Caco-2 (cell line): ENCODE measurements at regions not wholly inside any gene's neighbourhood (a gene's known extent, or its start where the extent isn't known, plus 50 kb on each side); places are given as distances from the start of the nearest gene placed in this dataset.
"Not testable (repeated sequence)": the region's sequence is repeated elsewhere in the genome, so short reads cannot be mapped to it uniquely, and the experiment has no call there.

Source experiments
- BruUV-seq: library from RNA; stranded (reverse); fragments of 400-500 nt; replicated peaks from 2 replicates; lab custom pipeline; 2021; lab: Mats Ljungman, UMichigan
- CTCF ChIA-PET: fragments of 300-600 bp; sonication (Branson Sonifier 250); formaldehyde crosslinking; loops from one replicate; lab custom pipeline; 2022; ENCODE audit warnings: antibody characterized with exemption; lab: Charles Lee
- POLR2A ChIA-PET: fragments of 300-600 bp; sonication (Branson Sonifier 250); formaldehyde crosslinking; loops from one replicate; lab custom pipeline; 2022; ENCODE audit warnings: antibody characterized with exemption; lab: Charles Lee
- DNase-seq, 2 experiments: peaks; one replicate each; pipeline versions ENCODE4 v3.0.0 to v3.0.0-alpha.2; 2020 to 2022
- H3K27me3 ChIP-seq: replicated peaks from 2 replicates; pipeline ENCODE4 v1.6.0; 2011; ENCODE audit warnings: low read length; ENCODE audit not compliant: control insufficient read depth, insufficient read depth
- H3K36me3 ChIP-seq: 2 replicates; pipeline ENCODE4 v1.5.1; 2011; ENCODE audit warnings: low read length; ENCODE audit not compliant: control insufficient read depth, insufficient read depth
- H3K4me1 ChIP-seq: fragments of 250-450 bp; sonication (Bioruptor Pico); 2 replicates; pipeline ENCODE4 v1.5.1; 2020; ENCODE audit warnings: mild to moderate bottlenecking
- H3K4me3 ChIP-seq: 2 replicates; pipeline ENCODE4 v1.5.1; 2011; ENCODE audit warnings: low read depth, mild to moderate bottlenecking, control low read depth, low read length
- H3K9me3 ChIP-seq: fragments of 250-450 bp; sonication (Bioruptor Pico); 2 replicates; pipeline ENCODE4 v1.5.1; 2020; ENCODE audit warnings: mild to moderate bottlenecking, moderate library complexity
- H3K27ac Mint-ChIP-seq: one replicate; pipeline ENCODE4 v1.8.0; 2022; ENCODE audit warnings: mixed read lengths; ENCODE audit not compliant: unreplicated experiment
- H3K27me3 Mint-ChIP-seq: one replicate; pipeline ENCODE4 v1.8.0; 2022; ENCODE audit warnings: mixed read lengths; ENCODE audit not compliant: insufficient read depth, unreplicated experiment
- H3K36me3 Mint-ChIP-seq: one replicate; pipeline ENCODE4 v1.8.0; 2022; ENCODE audit warnings: mild to moderate bottlenecking, mixed read lengths; ENCODE audit not compliant: insufficient read depth, unreplicated experiment
- H3K4me1 Mint-ChIP-seq: one replicate; pipeline ENCODE4 v1.8.0; 2022; ENCODE audit warnings: low read depth, mixed read lengths; ENCODE audit not compliant: unreplicated experiment
- H3K4me3 Mint-ChIP-seq: one replicate; pipeline ENCODE4 v1.8.0; 2022; ENCODE audit warnings: mild to moderate bottlenecking, moderate library complexity, mixed read lengths; ENCODE audit not compliant: unreplicated experiment
- H3K9me3 Mint-ChIP-seq: one replicate; pipeline ENCODE4 v1.8.0; 2022; ENCODE audit warnings: mixed read lengths; ENCODE audit not compliant: unreplicated experiment
- intact Hi-C: fragments of 100-400 bp; cut with micrococcal nuclease; formaldehyde crosslinking; loops from one replicate; pipeline ENCODE4 v1.10.0; 2022; ENCODE audit not compliant: unreplicated experiment
- TF ChIP-seq, protein P1 (sequence below), 2 experiments: fragments of 200-600 bp in 1 of 2; IDR thresholded peaks; 1 replicate in 1 of 2; 2 replicates in 1 of 2; pipeline versions ENCODE4 v1.5.1 to v1.8.0; 2011 to 2022; ENCODE audit warnings: antibody characterized with exemption in 1 of 2, control low read depth in 1 of 2, inconsistent platforms in 1 of 2, low read depth in 1 of 2, low read length in 1 of 2, mild to moderate bottlenecking in 1 of 2, moderate library complexity in 1 of 2; ENCODE audit not compliant: insufficient read depth in 1 of 2, severe bottlenecking in 1 of 2, unreplicated experiment in 1 of 2

DNA sequence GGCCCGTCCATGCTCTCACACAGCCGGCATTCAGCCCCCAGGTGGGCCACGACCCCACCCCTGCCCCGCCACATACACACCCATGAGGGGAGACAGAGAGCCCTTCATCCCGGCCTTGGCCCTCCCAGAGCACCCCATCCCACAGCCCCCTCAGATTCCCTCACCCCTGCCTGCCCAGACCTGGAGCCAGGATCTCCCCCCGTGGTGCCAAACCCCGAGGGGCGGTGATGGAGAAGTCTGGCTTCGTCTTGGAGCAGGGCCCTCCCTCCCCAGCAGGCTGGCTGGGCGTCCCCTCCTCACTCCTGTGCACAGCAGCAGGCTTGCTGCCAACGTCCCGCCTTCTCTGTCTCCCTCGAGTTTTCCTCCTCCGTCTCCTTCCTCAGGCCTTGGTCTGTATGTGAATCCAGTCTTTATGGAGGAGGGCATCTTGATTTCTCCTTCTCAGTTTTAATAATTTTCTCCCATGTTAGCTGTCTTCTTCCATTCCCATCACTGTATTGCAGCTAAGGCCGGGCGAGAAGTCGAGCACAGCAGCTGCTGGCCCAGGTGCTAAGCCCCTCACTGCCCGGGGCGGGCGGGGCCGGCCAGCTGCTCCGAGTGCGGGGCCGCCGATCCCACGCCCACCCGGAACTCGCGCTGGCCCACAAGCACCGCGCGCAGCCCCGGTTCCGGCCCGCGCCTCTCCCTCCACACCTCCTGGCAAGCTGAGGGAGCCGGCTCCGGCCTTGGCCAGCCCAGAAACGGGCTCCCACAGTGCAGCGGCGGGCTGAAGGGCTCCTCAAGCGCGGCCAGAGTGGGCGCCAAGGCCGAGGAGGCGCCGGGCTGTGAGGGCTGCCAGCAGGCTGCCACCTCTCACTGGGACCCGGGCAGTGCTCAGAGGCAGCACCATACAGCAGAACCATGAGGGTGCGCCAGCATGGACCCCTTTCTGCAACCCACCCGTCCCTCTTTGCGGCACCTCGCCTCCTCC is 183.6 kb downstream of the TBC1D2B start:
- H3K9me3 ChIP-seq, H3K27me3 ChIP-seq, H3K27ac Mint-ChIP-seq, H3K4me1 ChIP-seq, CTCF ChIA-PET, H3K27me3 Mint-ChIP-seq, BruUV-seq, H3K36me3 Mint-ChIP-seq, intact Hi-C loops, H3K36me3 ChIP-seq, DNase-seq, POLR2A ChIA-PET, H3K9me3 Mint-ChIP-seq, H3K4me3 ChIP-seq, H3K4me3 Mint-ChIP-seq, H3K4me1 Mint-ChIP-seq: not testable (repeated sequence)

DNA sequence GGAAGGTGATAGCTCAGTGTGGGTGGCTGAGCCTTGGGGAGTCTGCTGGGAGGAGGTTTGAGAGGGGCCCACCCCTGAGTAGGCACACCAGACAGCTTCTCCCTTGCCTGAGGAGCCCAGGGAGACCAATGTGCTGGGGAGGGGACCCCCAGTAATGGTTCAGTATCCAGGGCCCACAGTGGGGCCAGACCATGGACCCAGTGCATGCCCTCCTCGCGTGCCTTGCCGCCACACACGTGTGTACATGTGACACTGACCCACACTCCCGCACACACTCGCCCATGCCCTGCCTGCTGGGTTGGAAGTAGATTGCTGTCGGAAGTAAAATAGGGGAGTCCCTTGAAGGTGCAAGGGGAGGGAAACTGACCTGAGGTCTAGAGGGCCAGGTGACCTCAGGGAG is 184.3 kb downstream of the TBC1D2B start:
- H3K4me1 ChIP-seq, H3K27me3 Mint-ChIP-seq, intact Hi-C loops, BruUV-seq, H3K27ac Mint-ChIP-seq, H3K36me3 ChIP-seq, H3K9me3 ChIP-seq, DNase-seq, H3K4me3 ChIP-seq, H3K4me3 Mint-ChIP-seq, POLR2A ChIA-PET, H3K4me1 Mint-ChIP-seq, H3K27me3 ChIP-seq, CTCF ChIA-PET, H3K36me3 Mint-ChIP-seq, H3K9me3 Mint-ChIP-seq: not testable (repeated sequence)

- Mint-ChIP-seq H3K4me1 (no peaks in the 10 kb centered on the region), H3K9me3 (no peaks in the 10 kb centered on the region), H3K4me3 (no peak overlapping the region), H3K36me3 (no peaks in the 10 kb centered on the region), H3K27ac (no peak overlapping the region), H3K27me3 (peaks cover 6% of the 10 kb centered on the region)
- Histone ChIP-seq H3K9me3 (no peaks in the 10 kb centered on the region), H3K36me3 (no peaks in the 10 kb centered on the region), H3K4me1 (no peaks in the 10 kb centered on the region), H3K27me3 (no peaks in the 10 kb centered on the region), H3K4me3 (no peak overlapping the region)
- no TSS peak for BruUV-seq
- POLR2A ChIA-PET: no interaction called here
- CTCF ChIA-PET: interaction anchor here (0.6 kb wide), 1 partner anchor 8 kb away, joined by 5 read pairs; no protein-coding TSS in a partner anchor
- intact Hi-C loops: no loop called here
- TF ChIP-seq, protein P1, sequence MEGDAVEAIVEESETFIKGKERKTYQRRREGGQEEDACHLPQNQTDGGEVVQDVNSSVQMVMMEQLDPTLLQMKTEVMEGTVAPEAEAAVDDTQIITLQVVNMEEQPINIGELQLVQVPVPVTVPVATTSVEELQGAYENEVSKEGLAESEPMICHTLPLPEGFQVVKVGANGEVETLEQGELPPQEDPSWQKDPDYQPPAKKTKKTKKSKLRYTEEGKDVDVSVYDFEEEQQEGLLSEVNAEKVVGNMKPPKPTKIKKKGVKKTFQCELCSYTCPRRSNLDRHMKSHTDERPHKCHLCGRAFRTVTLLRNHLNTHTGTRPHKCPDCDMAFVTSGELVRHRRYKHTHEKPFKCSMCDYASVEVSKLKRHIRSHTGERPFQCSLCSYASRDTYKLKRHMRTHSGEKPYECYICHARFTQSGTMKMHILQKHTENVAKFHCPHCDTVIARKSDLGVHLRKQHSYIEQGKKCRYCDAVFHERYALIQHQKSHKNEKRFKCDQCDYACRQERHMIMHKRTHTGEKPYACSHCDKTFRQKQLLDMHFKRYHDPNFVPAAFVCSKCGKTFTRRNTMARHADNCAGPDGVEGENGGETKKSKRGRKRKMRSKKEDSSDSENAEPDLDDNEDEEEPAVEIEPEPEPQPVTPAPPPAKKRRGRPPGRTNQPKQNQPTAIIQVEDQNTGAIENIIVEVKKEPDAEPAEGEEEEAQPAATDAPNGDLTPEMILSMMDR (IDR thresholded peaks at IDR 0.05; ENCODE audit: insufficient read depth in 1 of 2, low read depth in 1 of 2, low read length in 1 of 2, severe bottlenecking in 1 of 2, unreplicated experiment in 1 of 2): no peak
- no peak for DNase-seq
These were observed 185.2 kb downstream of the TBC1D2B start for GRCh38 chr15:77892335-77892734.

GRCh38 chr15:77891862-77892261 is 185.6 kb downstream of the TBC1D2B start:
- H3K27me3 Mint-ChIP-seq, CTCF ChIA-PET, H3K9me3 Mint-ChIP-seq, H3K27ac Mint-ChIP-seq, POLR2A ChIA-PET, H3K4me3 ChIP-seq, H3K36me3 ChIP-seq, H3K27me3 ChIP-seq, intact Hi-C loops, H3K9me3 ChIP-seq, H3K4me1 ChIP-seq, BruUV-seq, H3K4me3 Mint-ChIP-seq, DNase-seq, H3K36me3 Mint-ChIP-seq, H3K4me1 Mint-ChIP-seq: not testable (repeated sequence)

DNA sequence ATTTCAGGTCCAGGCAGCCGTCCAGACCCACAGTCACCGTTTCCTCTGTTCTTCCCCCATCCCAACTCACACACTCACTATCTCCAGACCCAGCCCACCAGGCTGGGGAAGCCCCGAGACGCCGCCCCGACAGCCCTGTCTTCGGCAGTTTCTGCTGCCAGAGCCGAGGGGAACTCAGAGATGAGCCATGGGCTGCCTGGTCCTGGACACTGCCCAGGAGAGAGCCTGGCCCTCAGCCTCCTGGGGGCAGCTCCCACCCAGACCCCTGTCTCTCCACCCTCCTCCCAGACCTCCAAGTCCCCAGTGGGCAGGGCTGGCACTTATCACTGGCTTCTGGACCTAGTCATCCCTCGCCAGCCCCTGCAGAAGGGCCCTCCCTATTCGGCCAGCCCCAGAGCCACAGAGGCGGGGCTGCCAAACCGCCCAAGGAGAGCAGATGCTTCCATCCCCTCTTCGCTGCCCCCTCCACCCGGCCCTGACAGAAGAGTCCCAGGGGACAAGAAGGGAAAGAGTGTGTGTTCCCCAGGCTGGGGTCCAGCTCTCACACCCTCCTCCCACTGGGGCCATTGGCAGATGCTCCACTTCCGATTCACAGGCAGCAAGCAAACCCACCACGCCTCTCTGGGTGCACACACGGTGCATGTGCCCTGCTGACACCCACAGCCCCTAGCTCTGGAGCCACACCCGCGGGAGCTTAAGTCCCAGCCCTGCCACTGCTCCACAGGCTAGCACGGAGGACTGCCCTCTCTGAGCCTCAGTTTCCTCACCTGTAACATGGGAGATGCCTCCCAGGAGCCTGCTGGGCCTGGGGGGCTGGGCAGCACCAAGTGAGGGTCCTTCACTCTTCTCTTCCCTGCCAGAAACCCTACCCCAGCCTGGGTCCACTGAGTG is 186.4 kb downstream of the TBC1D2B start:
- H3K36me3 Mint-ChIP-seq, H3K4me1 ChIP-seq, H3K4me3 ChIP-seq, BruUV-seq, H3K4me1 Mint-ChIP-seq, H3K27me3 Mint-ChIP-seq, DNase-seq, H3K9me3 ChIP-seq, intact Hi-C loops, POLR2A ChIA-PET, H3K27ac Mint-ChIP-seq, H3K27me3 ChIP-seq, CTCF ChIA-PET, H3K9me3 Mint-ChIP-seq, H3K4me3 Mint-ChIP-seq, H3K36me3 ChIP-seq: not testable (repeated sequence)
